ENCODE measurements at regions not wholly inside any gene's neighbourhood (a gene's known extent, or its start where the extent isn't known, plus 50 kb on each side); places are given as distances from the start of the nearest gene placed in this dataset.

GRCh38 chr14:56046546-56046945 is 71.7 kb upstream of the PELI2 start:
- no peak overlapping the region for H3K4me3 ChIP-seq
- DNase-seq, result no peak
- no peak overlapping the region for H3K27ac ChIP-seq
- intact Hi-C loops (cut with DNase I; ENCODE audit: low total_unique reads) (no loop called here), in situ Hi-C loops (cut with MboI; ENCODE audit: low pct_ligation_motif_present in 1 of 4, low pct_unique_long_range_greater_than_20kb in 1 of 4, low sequenced_read_pairs in 3 of 4) (no loop called here)
- no peaks in the 10 kb centered on the region for H3K9me3 ChIP-seq
- TF ChIP-seq POLR2A (IDR thresholded peaks at IDR 0.05), result no peak
- no peak for TF ChIP-seq EP300 (IDR thresholded peaks at IDR 0.05; ENCODE audit: low read depth)
- no peak for TF ChIP-seq CTCF (IDR thresholded peaks at IDR 0.05)
- no peak for TF ChIP-seq POLR2AphosphoS5 (IDR thresholded peaks at IDR 0.05)
- no peaks in the 10 kb centered on the region for H3K36me3 ChIP-seq
- WGBS, 2 donors (ENCODE audit: low coverage in 1 of 2), result 75 to 100% methylated on average over 1 of the region's 1 CpG
- peaks cover 0 to 7% (median 0%) of the 10 kb centered on the region in 4 donors for H3K4me1 ChIP-seq
- H3K27me3 ChIP-seq, result no peaks in the 10 kb centered on the region

GRCh38 chr14:56046996-56047395 is 71.2 kb upstream of the PELI2 start:
- Histone ChIP-seq H3K4me1 (peaks cover 0 to 7% (median 0%) of the 10 kb centered on the region in 4 donors), H3K27me3 (no peaks in the 10 kb centered on the region), H3K36me3 (no peaks in the 10 kb centered on the region), H3K4me3 (no peak overlapping the region), H3K9me3 (no peaks in the 10 kb centered on the region), H3K27ac (no peak overlapping the region)
- WGBS, 2 donors (ENCODE audit: low coverage in 1 of 2), result 58 to 80% methylated on average over 1 of the region's 1 CpG
- DNase-seq, result no peak
- TF ChIP-seq EP300 (IDR thresholded peaks at IDR 0.05; ENCODE audit: low read depth) (no peak), POLR2A (IDR thresholded peaks at IDR 0.05) (no peak), CTCF (IDR thresholded peaks at IDR 0.05) (no peak), POLR2AphosphoS5 (IDR thresholded peaks at IDR 0.05) (no peak)
- in situ Hi-C loops (cut with MboI; ENCODE audit: low pct_ligation_motif_present in 1 of 4, low pct_unique_long_range_greater_than_20kb in 1 of 4, low sequenced_read_pairs in 3 of 4), result no loop called here
- intact Hi-C loops (cut with DNase I; ENCODE audit: low total_unique reads), result no loop called here

GRCh38 chr14:56049536-56049935 is 68.7 kb upstream of the PELI2 start:
- H3K27ac ChIP-seq, result no peak overlapping the region
- H3K9me3 ChIP-seq, result no peaks in the 10 kb centered on the region
- no peak for DNase-seq
- intact Hi-C loops (cut with DNase I; ENCODE audit: low total_unique reads), result no loop called here
- TF ChIP-seq EP300 (IDR thresholded peaks at IDR 0.05; ENCODE audit: low read depth) (no peak), CTCF (IDR thresholded peaks at IDR 0.05) (no peak), POLR2A (IDR thresholded peaks at IDR 0.05) (no peak), POLR2AphosphoS5 (IDR thresholded peaks at IDR 0.05) (no peak)
- WGBS, 2 donors (ENCODE audit: low coverage in 1 of 2), result 97 to 100% methylated on average over 1 of the region's 1 CpG
- H3K4me1 ChIP-seq, result peaks cover 0 to 7% (median 0%) of the 10 kb centered on the region in 4 donors
- no peaks in the 10 kb centered on the region for H3K36me3 ChIP-seq
- in situ Hi-C loops (cut with MboI; ENCODE audit: low pct_ligation_motif_present in 1 of 4, low pct_unique_long_range_greater_than_20kb in 1 of 4, low sequenced_read_pairs in 3 of 4), result no loop called here
- H3K4me3 ChIP-seq, result no peak overlapping the region
- H3K27me3 ChIP-seq, result no peaks in the 10 kb centered on the region

GRCh38 chr14:56055511-56055910 is 62.7 kb upstream of the PELI2 start:
- no peak for TF ChIP-seq EP300 (IDR thresholded peaks at IDR 0.05; ENCODE audit: low read depth)
- DNase-seq, result no peak
- Histone ChIP-seq H3K36me3 (no peaks in the 10 kb centered on the region), H3K9me3 (no peaks in the 10 kb centered on the region), H3K27ac (no peak overlapping the region), H3K4me3 (no peak overlapping the region), H3K4me1 (no peaks in the 10 kb centered on the region), H3K27me3 (no peaks in the 10 kb centered on the region)
- intact Hi-C loops (cut with DNase I; ENCODE audit: low total_unique reads), result no loop called here
- in situ Hi-C loops (cut with MboI; ENCODE audit: low pct_ligation_motif_present in 1 of 4, low pct_unique_long_range_greater_than_20kb in 1 of 4, low sequenced_read_pairs in 3 of 4), result no loop called here
- 83% methylated on average over 4 of the region's 4 CpGs; no CpG with 5 or more reads in 1 of the 2 donors for WGBS, 2 donors (ENCODE audit: low coverage in 1 of 2)

GRCh38 chr14:56056031-56056430 is 62.2 kb upstream of the PELI2 start:
- Histone ChIP-seq H3K9me3 (no peaks in the 10 kb centered on the region), H3K27me3 (no peaks in the 10 kb centered on the region), H3K4me1 (no peaks in the 10 kb centered on the region), H3K27ac (no peak overlapping the region), H3K36me3 (no peaks in the 10 kb centered on the region), H3K4me3 (no peak overlapping the region)
- in situ Hi-C loops (cut with MboI; ENCODE audit: low pct_ligation_motif_present in 1 of 4, low pct_unique_long_range_greater_than_20kb in 1 of 4, low sequenced_read_pairs in 3 of 4), result no loop called here
- intact Hi-C loops (cut with DNase I; ENCODE audit: low total_unique reads), result no loop called here
- TF ChIP-seq POLR2A (IDR thresholded peaks at IDR 0.05), result no peak
- TF ChIP-seq EP300 (IDR thresholded peaks at IDR 0.05; ENCODE audit: low read depth), result no peak
- no peak for TF ChIP-seq CTCF (IDR thresholded peaks at IDR 0.05)
- TF ChIP-seq POLR2AphosphoS5 (IDR thresholded peaks at IDR 0.05), result no peak
- no peak for DNase-seq
- WGBS, 2 donors (ENCODE audit: low coverage in 1 of 2), result 58 to 63% methylated on average over 2 of the region's 2 CpGs
